GM12872 (cell line): ENCODE measurements at regions not wholly inside any gene's neighbourhood (a gene's known extent, or its start where the extent isn't known, plus 50 kb on each side); places are given as distances from the start of the nearest gene placed in this dataset.

Source experiments
- TF ChIP-seq, protein P1 (sequence below): IDR thresholded peaks from 3 replicates; pipeline ENCODE4 v1.5.1; 2011; ENCODE audit warnings: low read depth, mild to moderate bottlenecking, low read length, moderate library complexity; ENCODE audit not compliant: insufficient read depth

DNA sequence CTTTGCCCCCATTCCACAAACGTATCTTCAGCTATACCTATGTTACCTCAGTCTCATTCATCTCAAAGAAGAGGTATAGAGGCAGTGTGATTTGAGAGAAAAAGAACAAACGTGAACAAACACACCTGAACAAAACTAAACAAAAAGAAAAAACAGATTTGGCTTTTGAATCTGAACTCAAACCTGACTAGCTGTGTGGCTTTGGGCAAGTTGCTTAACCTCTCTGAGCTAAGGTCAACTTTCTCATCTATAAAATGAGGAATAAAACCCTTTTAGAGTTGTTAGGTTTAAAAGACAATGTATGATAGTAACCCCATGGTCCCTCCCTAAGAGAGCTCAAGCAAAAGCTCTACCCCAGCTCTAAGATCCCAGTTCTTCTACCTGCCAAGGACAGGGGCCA, 73.5 kb downstream of the ZNF648 start:
- TF ChIP-seq, protein P1, sequence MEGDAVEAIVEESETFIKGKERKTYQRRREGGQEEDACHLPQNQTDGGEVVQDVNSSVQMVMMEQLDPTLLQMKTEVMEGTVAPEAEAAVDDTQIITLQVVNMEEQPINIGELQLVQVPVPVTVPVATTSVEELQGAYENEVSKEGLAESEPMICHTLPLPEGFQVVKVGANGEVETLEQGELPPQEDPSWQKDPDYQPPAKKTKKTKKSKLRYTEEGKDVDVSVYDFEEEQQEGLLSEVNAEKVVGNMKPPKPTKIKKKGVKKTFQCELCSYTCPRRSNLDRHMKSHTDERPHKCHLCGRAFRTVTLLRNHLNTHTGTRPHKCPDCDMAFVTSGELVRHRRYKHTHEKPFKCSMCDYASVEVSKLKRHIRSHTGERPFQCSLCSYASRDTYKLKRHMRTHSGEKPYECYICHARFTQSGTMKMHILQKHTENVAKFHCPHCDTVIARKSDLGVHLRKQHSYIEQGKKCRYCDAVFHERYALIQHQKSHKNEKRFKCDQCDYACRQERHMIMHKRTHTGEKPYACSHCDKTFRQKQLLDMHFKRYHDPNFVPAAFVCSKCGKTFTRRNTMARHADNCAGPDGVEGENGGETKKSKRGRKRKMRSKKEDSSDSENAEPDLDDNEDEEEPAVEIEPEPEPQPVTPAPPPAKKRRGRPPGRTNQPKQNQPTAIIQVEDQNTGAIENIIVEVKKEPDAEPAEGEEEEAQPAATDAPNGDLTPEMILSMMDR, result no peak

GRCh38 chr1:181987334-181987895, 74.1 kb downstream of the ZNF648 start:
- TF ChIP-seq, protein P1, result no peak

GRCh38 chr1:181986907-181987305, 74.6 kb downstream of the ZNF648 start:
- TF ChIP-seq, protein P1, result no peak

GRCh38 chr1:181985936-181986906, 75.3 kb downstream of the ZNF648 start:
- TF ChIP-seq, protein P1, result no peak

DNA sequence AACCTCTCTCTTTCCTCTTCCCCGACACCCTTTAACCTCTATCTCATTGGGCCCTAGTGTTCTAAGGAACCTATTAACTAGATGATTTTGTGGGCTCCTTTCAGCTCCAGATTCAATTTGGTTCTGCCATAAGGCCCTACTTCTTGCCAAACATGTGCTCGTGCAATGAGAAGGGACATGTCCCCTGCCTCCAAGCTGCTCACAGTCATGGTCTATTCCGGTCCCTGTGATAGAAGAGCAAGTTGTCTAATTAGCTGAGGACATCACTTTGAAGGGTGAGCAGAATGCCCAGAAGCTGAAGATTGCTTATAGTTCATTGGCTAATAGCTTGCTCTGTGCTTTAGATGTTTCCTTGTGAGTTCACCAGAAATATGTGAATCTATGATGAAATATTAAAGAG, 76.2 kb downstream of the ZNF648 start:
- TF ChIP-seq, protein P1, result no peak

DNA sequence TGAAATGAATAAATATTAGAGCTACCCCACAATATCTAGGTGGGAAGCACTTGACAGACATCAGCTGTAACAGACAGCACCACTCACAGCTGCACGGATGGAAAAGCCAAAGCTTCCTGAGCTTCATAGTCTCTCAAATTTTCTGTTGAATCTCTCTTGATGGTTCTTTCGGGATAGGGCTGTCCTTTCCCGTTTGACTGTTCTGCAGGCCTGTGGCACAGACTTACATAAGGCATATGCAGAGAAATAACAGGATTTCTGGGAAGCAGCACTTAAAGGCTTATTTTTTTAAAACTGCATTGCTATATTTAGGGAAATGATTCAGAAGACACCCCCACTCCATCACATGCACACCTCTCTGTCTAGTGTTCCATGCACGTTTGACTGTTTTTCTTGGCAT, 77.5 kb downstream of the ZNF648 start:
- TF ChIP-seq, protein P1, result no peak

DNA sequence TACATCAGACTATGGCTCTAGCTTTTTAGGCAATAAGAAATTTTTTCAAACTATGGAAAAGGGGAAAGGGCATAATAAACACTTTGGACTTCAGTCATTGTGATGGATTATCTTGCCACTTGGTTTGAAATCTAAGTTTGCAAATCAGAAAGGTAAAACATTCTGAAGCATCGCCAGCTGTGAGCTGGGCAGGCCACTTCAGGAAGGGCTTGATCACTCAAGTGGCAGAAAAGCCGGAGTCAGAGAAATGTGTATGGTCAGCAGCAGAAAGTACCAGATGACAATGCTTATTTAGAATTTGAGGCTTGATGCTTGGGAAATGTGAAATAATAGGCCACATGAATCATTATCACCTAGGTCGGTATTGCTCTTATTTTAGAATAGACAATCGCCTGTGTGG, 79.7 kb downstream of the ZNF648 start:
- TF ChIP-seq, protein P1, result no peak
